H1 (cell line): ENCODE measurements at regions not wholly inside any gene's neighbourhood (a gene's known extent, or its start where the extent isn't known, plus 50 kb on each side); places are given as distances from the start of the nearest gene placed in this dataset.

Experiments used
- CTCF ChIA-PET: fragments of 300-600 bp; sonication (Branson Sonifier 250); formaldehyde crosslinking; loops from one replicate; lab custom pipeline; 2021; ENCODE audit not compliant: partially characterized antibody; lab: Charles Lee
- POLR2A ChIA-PET: fragments of 300-600 bp; sonication (Branson Sonifier 250); formaldehyde crosslinking; loops from one replicate; lab custom pipeline; 2021; ENCODE audit warnings: inconsistent platforms; ENCODE audit not compliant: partially characterized antibody; lab: Charles Lee
- DNase-seq, 2 experiments: peaks; one replicate each; pipeline versions ENCODE4 v3.0.0 to v3.0.0-alpha.2; 2010 to 2022; ENCODE audit warnings: low spot score in 2 of 2, low read depth in 1 of 2, mixed read lengths in 1 of 2
- FAIRE-seq: peaks from 2 replicates; lab custom pipeline; 2011; peaks lifted over from hg19 to GRCh38; lab: Jason Lieb, UNC
- H2AFZ ChIP-seq: 2 replicates; pipeline ENCODE4 v1.8.1; 2012; ENCODE audit warnings: low read length, inconsistent platforms
- H2AK5ac ChIP-seq: 2 replicates; pipeline ENCODE4 v1.6.1; 2013; ENCODE audit warnings: low read depth, low read length
- H2BK120ac ChIP-seq: replicated peaks from 2 replicates; pipeline ENCODE3; 2013; ENCODE audit warnings: low read depth, low read length, inconsistent platforms
- H2BK12ac ChIP-seq: 2 replicates; pipeline ENCODE4 v1.6.1; 2013; ENCODE audit warnings: low read depth, low read length
- H2BK15ac ChIP-seq: 2 replicates; pipeline ENCODE4 v1.6.1; 2013; ENCODE audit warnings: low read length
- H2BK20ac ChIP-seq: 2 replicates; pipeline ENCODE4 v1.6.1; 2013; ENCODE audit warnings: low read length
- H2BK5ac ChIP-seq: 2 replicates; pipeline ENCODE4 v1.6.1; 2013; ENCODE audit warnings: low read depth, low read length
- H3K14ac ChIP-seq: 2 replicates; pipeline ENCODE4 v1.6.1; 2013; ENCODE audit warnings: inconsistent platforms; ENCODE audit not compliant: insufficient read length
- H3K18ac ChIP-seq: 2 replicates; pipeline ENCODE4 v1.6.1; 2013; ENCODE audit warnings: low read length; ENCODE audit errors: extremely low read depth
- H3K23ac ChIP-seq: 2 replicates; pipeline ENCODE4 v1.6.1; 2013; ENCODE audit warnings: inconsistent platforms; ENCODE audit not compliant: insufficient read length
- H3K23me2 ChIP-seq: 2 replicates; pipeline ENCODE4 v1.6.1; 2013; ENCODE audit warnings: low read depth, low read length
- H3K27ac ChIP-seq: 2 replicates; pipeline ENCODE4 v1.6.1; 2011; ENCODE audit warnings: low read depth, low read length, inconsistent platforms
- H3K27me3 ChIP-seq, 4 experiments: replicated peaks in 1 of 4; 1 replicate in 1 of 4; 2 replicates in 3 of 4; pipeline versions ENCODE4 v1.6.1 to v1.8.1; 2011 to 2013; ENCODE audit warnings: low read length in 3 of 4, mild to moderate bottlenecking in 3 of 4, inconsistent platforms in 2 of 4, mixed read lengths in 2 of 4, moderate library complexity in 1 of 4; ENCODE audit not compliant: control insufficient read depth in 3 of 4, insufficient read depth in 3 of 4; ENCODE audit errors: extremely low read depth in 1 of 4
- H3K36me3 ChIP-seq, 4 experiments: 2 replicates each; pipeline versions ENCODE4 v1.6.1 to v1.8.1; 2011 to 2013; ENCODE audit warnings: mild to moderate bottlenecking in 4 of 4, low read length in 3 of 4, moderate library complexity in 2 of 4, control low read depth in 1 of 4, inconsistent platforms in 1 of 4; ENCODE audit not compliant: insufficient read depth in 4 of 4, control insufficient read depth in 2 of 4
- H3K4ac ChIP-seq: replicated peaks from 2 replicates; pipeline ENCODE3; 2013; ENCODE audit warnings: low read length, low read depth, mixed read lengths, inconsistent platforms; ENCODE audit not compliant: insufficient read length
- H3K4me1 ChIP-seq, 4 experiments: replicated peaks in 1 of 4; 1 replicate in 1 of 4; 2 replicates in 3 of 4; pipeline versions ENCODE4 v1.6.1 to v1.8.1; 2011 to 2013; ENCODE audit warnings: low read length in 3 of 4, inconsistent platforms in 2 of 4, mixed read lengths in 1 of 4; ENCODE audit not compliant: insufficient read depth in 4 of 4, control insufficient read depth in 3 of 4
- H3K4me2 ChIP-seq, 2 experiments: 2 replicates each; pipeline versions ENCODE4 v1.6.1 to v1.8.1; 2011 to 2013; ENCODE audit warnings: low read depth in 2 of 2, low read length in 2 of 2, control low read depth in 1 of 2, inconsistent platforms in 1 of 2, mild to moderate bottlenecking in 1 of 2; ENCODE audit not compliant: insufficient read depth in 1 of 2
- H3K4me3 ChIP-seq, 4 experiments: fragments of 200-600, 300-600 bp in 1 of 4; sonication (generic), shearing (Covaris generic), sonication (Bioruptor Twin) in 1 of 4; 2 replicates each; pipeline versions ENCODE4 v1.5.1 to v1.8.1; 2011 to 2016; ENCODE audit warnings: low read length in 4 of 4, low read depth in 3 of 4, control low read depth in 2 of 4, inconsistent platforms in 2 of 4, mild to moderate bottlenecking in 2 of 4, mixed read lengths in 1 of 4, moderate library complexity in 1 of 4; ENCODE audit not compliant: insufficient read depth in 2 of 4; ENCODE audit errors: extremely low read depth in 1 of 4
- H3K56ac ChIP-seq: replicated peaks from 2 replicates; pipeline ENCODE3; 2013; ENCODE audit warnings: low read depth, mild to moderate bottlenecking, mixed read lengths, low read length, inconsistent platforms; ENCODE audit not compliant: insufficient read length
- H3K79me1 ChIP-seq: 2 replicates; pipeline ENCODE4 v1.6.1; 2013; ENCODE audit warnings: low read depth, low read length, control low read depth
- H3K79me2 ChIP-seq, 2 experiments: 2 replicates each; pipeline versions ENCODE4 v1.6.1 to v1.8.1; 2012 to 2013; ENCODE audit warnings: low read length in 2 of 2, mild to moderate bottlenecking in 2 of 2, inconsistent platforms in 1 of 2; ENCODE audit not compliant: insufficient read depth in 2 of 2, control insufficient read depth in 1 of 2
- H3K9ac ChIP-seq, 4 experiments: replicated peaks in 1 of 4; 1 replicate in 1 of 4; 2 replicates in 3 of 4; pipeline versions ENCODE4 v1.6.1 to v1.8.1; 2011 to 2013; ENCODE audit warnings: low read depth in 3 of 4, low read length in 3 of 4, control low read depth in 2 of 4, mild to moderate bottlenecking in 2 of 4, moderate library complexity in 2 of 4, inconsistent platforms in 1 of 4; ENCODE audit errors: extremely low read depth in 1 of 4
- H3K9me3 ChIP-seq, 2 experiments: 2 replicates each; pipeline versions ENCODE4 v1.6.1 to v1.8.1; 2012 to 2013; ENCODE audit warnings: mild to moderate bottlenecking in 2 of 2, moderate library complexity in 2 of 2, control low read depth in 1 of 2, inconsistent platforms in 1 of 2, low read depth in 1 of 2, low read length in 1 of 2, mixed read lengths in 1 of 2; ENCODE audit not compliant: insufficient read depth in 2 of 2
- H4K20me1 ChIP-seq, 2 experiments: replicated peaks in 1 of 2; 2 replicates each; pipeline versions ENCODE3 to v1.8.1; 2011 to 2013; ENCODE audit warnings: inconsistent platforms in 2 of 2, low read length in 2 of 2, mild to moderate bottlenecking in 1 of 2; ENCODE audit not compliant: insufficient read depth in 2 of 2, control insufficient read depth in 1 of 2
- H4K5ac ChIP-seq: 2 replicates; pipeline ENCODE4 v1.6.1; 2013; ENCODE audit warnings: low read length, low read depth, mixed read lengths, inconsistent platforms; ENCODE audit not compliant: insufficient read length
- H4K8ac ChIP-seq: 2 replicates; pipeline ENCODE4 v1.8.0; 2013; ENCODE audit warnings: mild to moderate bottlenecking, moderate library complexity, low read length, inconsistent platforms; ENCODE audit not compliant: insufficient read depth; ENCODE audit errors: extremely low read depth
- H4K91ac ChIP-seq: replicated peaks from 2 replicates; pipeline ENCODE3; 2013; ENCODE audit warnings: low read length, mixed read lengths, inconsistent platforms; ENCODE audit not compliant: insufficient read length
- CREB1 ChIP-seq: IDR thresholded peaks from 2 replicates; pipeline ENCODE4 v1.6.1; 2012; ENCODE audit warnings: inconsistent platforms
- CTBP2 ChIP-seq: IDR thresholded peaks from 2 replicates; pipeline ENCODE4 v1.7.0; 2011; ENCODE audit warnings: borderline replicate concordance, mild to moderate bottlenecking, moderate library complexity, mixed read lengths, low read length; ENCODE audit not compliant: insufficient read depth, insufficient read length
- EGR1 ChIP-seq: IDR thresholded peaks from 2 replicates; pipeline ENCODE4 v1.6.1; 2011; ENCODE audit warnings: low read depth, low read length, borderline replicate concordance
- HDAC6 ChIP-seq: IDR thresholded peaks from one replicate; pipeline ENCODE4 v1.7.1; 2012; ENCODE audit warnings: low read depth, mild to moderate bottlenecking, inconsistent platforms, low read length, moderate library complexity
- NRF1 ChIP-seq: IDR thresholded peaks from 2 replicates; pipeline ENCODE4 v1.6.1; 2011; ENCODE audit warnings: mild to moderate bottlenecking, low read depth, low read length, improper control_type of control experiment
- POLR2A ChIP-seq, 2 experiments: IDR thresholded peaks; 1 replicate in 1 of 2; 2 replicates in 1 of 2; pipeline ENCODE4 v1.6.1; 2011; ENCODE audit warnings: low read depth in 2 of 2, low read length in 2 of 2, mild to moderate bottlenecking in 2 of 2; ENCODE audit errors: control extremely low read depth in 1 of 2
- POLR2AphosphoS5 ChIP-seq: IDR thresholded peaks from 2 replicates; pipeline ENCODE4 v1.6.1; 2011; ENCODE audit warnings: low read depth, low read length
- SIRT6 ChIP-seq: IDR thresholded peaks from one replicate; pipeline ENCODE4 v1.7.1; 2012; ENCODE audit warnings: low read length, inconsistent platforms
- SRF ChIP-seq: IDR thresholded peaks from 2 replicates; pipeline ENCODE4 v1.6.1; 2011; ENCODE audit warnings: mild to moderate bottlenecking, low read depth, low read length, moderate library complexity
- YY1 ChIP-seq: IDR thresholded peaks from 2 replicates; pipeline ENCODE4 v1.6.1; 2011; ENCODE audit warnings: low read depth, mild to moderate bottlenecking, low read length
- WGBS, 2 experiments: shearing (Covaris generic) in 1 of 2; methylation state at CpG; one replicate each; pipeline versions ENCODE4 v1.1.6 to v1.1.7; 2013 to 2015; ENCODE audit warnings: low lambda C conversion rate in 2 of 2, mixed read lengths in 2 of 2, inconsistent platforms in 1 of 2, low coverage in 1 of 2, missing lambda C conversion rate in 1 of 2; ENCODE audit not compliant: insufficient replicate concordance in 2 of 2, insufficient coverage in 1 of 2, insufficient read length in 1 of 2; ENCODE audit errors: extremely low coverage in 1 of 2, missing lambda C conversion rate in 1 of 2; 5-methylcytosine and 5-hydroxymethylcytosine counted together

DNA sequence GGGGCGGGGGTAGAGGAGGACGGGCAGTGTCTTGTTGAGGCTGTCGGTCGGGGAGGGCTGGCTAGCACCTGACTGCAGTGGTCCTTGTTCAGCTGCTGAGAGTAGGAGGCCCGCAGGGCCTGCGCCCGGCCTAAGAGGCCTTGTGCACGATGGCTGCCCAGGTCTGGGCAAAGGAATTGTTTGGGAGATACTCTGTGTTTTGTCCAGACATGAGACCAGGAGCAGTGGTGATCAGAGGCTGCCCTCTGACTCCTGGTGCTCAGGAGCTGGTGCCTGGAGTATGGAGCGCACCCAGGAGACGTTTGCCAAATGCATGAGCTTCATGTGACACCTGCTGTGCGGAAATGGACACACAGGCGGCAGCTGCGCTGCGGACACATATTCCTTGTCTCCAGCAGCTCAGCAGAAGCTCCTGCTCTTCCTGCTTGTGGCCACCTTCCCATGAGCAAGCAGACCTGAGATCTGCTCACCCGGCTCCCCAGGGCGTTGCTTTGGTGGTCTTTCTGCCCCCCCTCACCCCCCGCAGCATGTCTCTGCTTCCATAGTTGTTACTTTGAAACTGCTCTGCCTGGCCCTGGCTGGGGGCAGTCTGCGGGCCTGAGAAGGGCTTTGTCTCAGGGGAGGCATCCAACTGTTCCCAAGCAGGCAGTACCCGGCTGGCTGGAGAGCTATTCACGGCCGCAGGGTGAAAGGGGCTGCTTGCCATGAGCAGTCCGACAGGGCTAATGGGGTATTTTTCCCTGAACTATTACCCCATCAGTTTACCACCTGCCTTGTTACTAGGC, 163.9 kb downstream of the TEX29 start:
- H3K79me1 ChIP-seq: no peaks in the 10 kb centered on the region; the same call in 1 of the 2 replicates
- H2BK12ac ChIP-seq: no peak overlapping the region
- 83% methylated on average over 21 of the region's 22 CpGs; no CpG with 5 or more reads in 1 of the 2 experiments for WGBS, 2 experiments
- no peak overlapping the region for H4K91ac ChIP-seq
- no peak for DNase-seq
- H3K27ac ChIP-seq: no peak overlapping the region
- H2BK5ac ChIP-seq: no peak overlapping the region
- no peak overlapping the region for H3K9ac ChIP-seq
- no peak overlapping the region for H3K56ac ChIP-seq
- no peak overlapping the region for H2AK5ac ChIP-seq
- H3K9me3 ChIP-seq: peaks cover 19 to 22% of the 10 kb centered on the region in 2 experiments
- no peak overlapping the region for H2BK20ac ChIP-seq
- no peak overlapping the region for H4K5ac ChIP-seq
- no peaks in the 10 kb centered on the region; a peak in 1 of 7 replicates for H3K27me3 ChIP-seq
- H3K36me3 ChIP-seq: no peaks in the 10 kb centered on the region
- H3K4me1 ChIP-seq: 0 out of 7 replicates have a peak, but pooled peaks cover 0 to 4% (median 0%) of the 10 kb centered on the region in 4 experiments
- ChIA-PET POLR2A (no interaction called here), CTCF (interaction anchor here (1.1 to 1.7 kb wide), 4 partner anchors 10 to 539 kb away, joined by 3 to 9 read pairs (median 4); no protein-coding TSS in a partner anchor)
- no peaks in the 10 kb centered on the region; the same call in 1 of the 2 replicates for H3K23me2 ChIP-seq
- no peak overlapping the region for H2BK120ac ChIP-seq
- no peak overlapping the region for H3K14ac ChIP-seq
- H3K23ac ChIP-seq: no peak overlapping the region
- no peak overlapping the region for H3K4ac ChIP-seq
- no peaks in the 10 kb centered on the region for H3K79me2 ChIP-seq
- FAIRE-seq: no peak
- no peak overlapping the region for H3K4me2 ChIP-seq
- no peak overlapping the region for H3K18ac ChIP-seq
- no peak overlapping the region for H2BK15ac ChIP-seq
- no peak overlapping the region for H2AFZ ChIP-seq
- no peak overlapping the region for H3K4me3 ChIP-seq
- H4K20me1 ChIP-seq: no peaks in the 10 kb centered on the region
- H4K8ac ChIP-seq: no peak overlapping the region; the same call in 1 of the 2 replicates
- no peak for TF ChIP-seq SRF
- TF ChIP-seq CREB1: no peak
- no peak for TF ChIP-seq YY1
- TF ChIP-seq EGR1: no peak
- TF ChIP-seq CTBP2: no peak
- TF ChIP-seq HDAC6: no peak
- no peak for TF ChIP-seq POLR2AphosphoS5
- TF ChIP-seq SIRT6: no peak
- TF ChIP-seq POLR2A (IDR thresholded peaks at IDR 0.05; ENCODE audit: control extremely low read depth in 1 of 2, low read depth in 2 of 2, low read length in 2 of 2): no peak
- TF ChIP-seq NRF1: no peak
